Thoracic aorta (tissue), 2 donors: ENCODE measurements at regions not wholly inside any gene's neighbourhood (a gene's known extent, or its start where the extent isn't known, plus 50 kb on each side); places are given as distances from the start of the nearest gene placed in this dataset.

Experiments
- ATAC-seq: fragments of 150-250 bp; one replicate; pipeline ENCODE4 v1.8.0; 2017; ENCODE audit warnings: low read depth; ENCODE audit not compliant: insufficient number of reproducible peaks, low FRiP score
- DNase-seq: peaks from one replicate; pipeline ENCODE4 v3.0.0-alpha.2; 2020; ENCODE audit warnings: low spot score
- H3K27ac ChIP-seq, 2 donors: fragments of 200-600 bp; sonication (generic); 1 replicate in 1 of 2; 2 replicates in 1 of 2; pipeline ENCODE4 v1.5.1; 2016; ENCODE audit warnings: mild to moderate bottlenecking in 2 of 2, moderate library complexity in 2 of 2
- H3K27me3 ChIP-seq: fragments of 200-600 bp; sonication (generic); replicated peaks from 2 replicates; pipeline ENCODE4 v1.6.0; 2016; ENCODE audit warnings: mild to moderate bottlenecking; ENCODE audit not compliant: insufficient read depth
- H3K36me3 ChIP-seq: fragments of 200-600 bp; sonication (generic); one replicate; pipeline ENCODE4 v1.5.1; 2016
- H3K4me1 ChIP-seq, 2 donors: fragments of 200-600 bp; sonication (generic); 1 replicate in 1 of 2; 2 replicates in 1 of 2; pipeline versions ENCODE4 v1.5.1 to v1.6.0; 2016; ENCODE audit warnings: low read depth in 2 of 2, mild to moderate bottlenecking in 1 of 2; ENCODE audit not compliant: control insufficient read depth in 1 of 2
- H3K4me3 ChIP-seq: fragments of 200-600 bp; sonication (generic); 2 replicates; pipeline ENCODE4 v1.5.1; 2016; ENCODE audit warnings: mild to moderate bottlenecking
- H3K9me3 ChIP-seq: fragments of 200-600 bp; sonication (generic); 2 replicates; pipeline ENCODE4 v1.5.1; 2016
- CTCF ChIP-seq: fragments of 200-600 bp; sonication (generic); IDR thresholded peaks from one replicate; pipeline ENCODE4 v1.5.1; 2019; ENCODE audit warnings: antibody characterized with exemption

- DNase-seq (no peak), ATAC-seq (no peak)
- no peak for TF ChIP-seq CTCF
- Histone ChIP-seq H3K9me3 (no peaks in the 10 kb centered on the region), H3K4me3 (no peak overlapping the region), H3K27me3 (no peaks in the 10 kb centered on the region), H3K4me1 (no peaks in the 10 kb centered on the region), H3K36me3 (no peaks in the 10 kb centered on the region), H3K27ac (no peak overlapping the region)
Measured at GRCh38 chr9:89779405-89780203, 174.8 kb downstream of the GADD45G start.

- Histone ChIP-seq H3K4me3 (no peak overlapping the region), H3K4me1 (no peaks in the 10 kb centered on the region), H3K27me3 (no peaks in the 10 kb centered on the region), H3K9me3 (no peaks in the 10 kb centered on the region), H3K27ac (no peak overlapping the region), H3K36me3 (no peaks in the 10 kb centered on the region)
- ATAC-seq (no peak), DNase-seq (no peak)
- no peak for TF ChIP-seq CTCF
Measured at GRCh38 chr9:89780959-89781358, 176.1 kb downstream of the GADD45G start.

- Histone ChIP-seq H3K9me3 (no peaks in the 10 kb centered on the region), H3K27ac (no peak overlapping the region), H3K4me1 (no peaks in the 10 kb centered on the region), H3K27me3 (no peaks in the 10 kb centered on the region), H3K36me3 (no peaks in the 10 kb centered on the region), H3K4me3 (no peak overlapping the region)
- DNase-seq (no peak), ATAC-seq (no peak)
- TF ChIP-seq CTCF, result no peak
Measured at GRCh38 chr9:89781838-89782540, 177.2 kb downstream of the GADD45G start.

GRCh38 chr9:89786655-89787054 lies 181.8 kb downstream of the GADD45G start:
- ATAC-seq (no peak), DNase-seq (no peak)
- Histone ChIP-seq H3K27ac (no peak overlapping the region), H3K9me3 (no peaks in the 10 kb centered on the region), H3K4me1 (no peaks in the 10 kb centered on the region), H3K36me3 (no peaks in the 10 kb centered on the region), H3K27me3 (no peaks in the 10 kb centered on the region), H3K4me3 (no peak overlapping the region)
- no peak for TF ChIP-seq CTCF

GRCh38 chr9:89787595-89787994 lies 182.8 kb downstream of the GADD45G start:
- Histone ChIP-seq H3K36me3 (no peaks in the 10 kb centered on the region), H3K4me3 (no peak overlapping the region), H3K4me1 (no peaks in the 10 kb centered on the region), H3K27me3 (no peaks in the 10 kb centered on the region), H3K9me3 (no peaks in the 10 kb centered on the region), H3K27ac (no peak overlapping the region)
- no peak for TF ChIP-seq CTCF
- no peak for DNase-seq
- ATAC-seq, result no peak
